Mesothelial cell of epicardium (in vitro differentiated cells): ENCODE measurements at regions not wholly inside any gene's neighbourhood (a gene's known extent, or its start where the extent isn't known, plus 50 kb on each side); places are given as distances from the start of the nearest gene placed in this dataset.
A peak's percentile ranks its signal among the peaks of the same experiment; 100 is the strongest.

Source experiments
- DNase-seq, 2 experiments: peaks; one replicate each; pipeline ENCODE4 v3.0.0; 2021; ENCODE audit warnings: low spot score in 2 of 2; ENCODE audit not compliant: unreplicated experiment in 2 of 2
- H3K27ac Mint-ChIP-seq: 2 replicates; pipeline ENCODE4 v1.8.0; 2021; ENCODE audit warnings: mixed read lengths
- H3K27me3 Mint-ChIP-seq: 2 replicates; pipeline ENCODE4 v1.8.0; 2021; ENCODE audit warnings: low read depth, mixed read lengths
- H3K36me3 Mint-ChIP-seq: 2 replicates; pipeline ENCODE4 v1.8.0; 2021; ENCODE audit warnings: mixed read lengths
- H3K4me1 Mint-ChIP-seq: 2 replicates; pipeline ENCODE4 v1.8.0; 2021; ENCODE audit warnings: mixed read lengths
- H3K4me3 Mint-ChIP-seq: 2 replicates; pipeline ENCODE4 v1.8.0; 2021; ENCODE audit warnings: mild to moderate bottlenecking, moderate library complexity, mixed read lengths
- H3K9me3 Mint-ChIP-seq: 2 replicates; pipeline ENCODE4 v1.8.0; 2021; ENCODE audit warnings: mixed read lengths
- TF ChIP-seq, protein P1 (sequence below): fragments of 200-600 bp; sonication (generic); IDR thresholded peaks from one replicate; pipeline ENCODE4 v1.5.0; 2021; ENCODE audit warnings: antibody characterized with exemption; ENCODE audit not compliant: unreplicated experiment

GRCh38 chr13:90443268-90443667, 904.2 kb upstream of the MIR17HG start:
- no peak for DNase-seq
- Mint-ChIP-seq H3K27me3 (no peaks in the 10 kb centered on the region), H3K4me3 (no peak overlapping the region), H3K27ac (no peak overlapping the region), H3K36me3 (no peaks in the 10 kb centered on the region), H3K9me3 (peaks cover 6% of the 10 kb centered on the region), H3K4me1 (peaks cover 15% of the 10 kb centered on the region)
- TF ChIP-seq, protein P1, sequence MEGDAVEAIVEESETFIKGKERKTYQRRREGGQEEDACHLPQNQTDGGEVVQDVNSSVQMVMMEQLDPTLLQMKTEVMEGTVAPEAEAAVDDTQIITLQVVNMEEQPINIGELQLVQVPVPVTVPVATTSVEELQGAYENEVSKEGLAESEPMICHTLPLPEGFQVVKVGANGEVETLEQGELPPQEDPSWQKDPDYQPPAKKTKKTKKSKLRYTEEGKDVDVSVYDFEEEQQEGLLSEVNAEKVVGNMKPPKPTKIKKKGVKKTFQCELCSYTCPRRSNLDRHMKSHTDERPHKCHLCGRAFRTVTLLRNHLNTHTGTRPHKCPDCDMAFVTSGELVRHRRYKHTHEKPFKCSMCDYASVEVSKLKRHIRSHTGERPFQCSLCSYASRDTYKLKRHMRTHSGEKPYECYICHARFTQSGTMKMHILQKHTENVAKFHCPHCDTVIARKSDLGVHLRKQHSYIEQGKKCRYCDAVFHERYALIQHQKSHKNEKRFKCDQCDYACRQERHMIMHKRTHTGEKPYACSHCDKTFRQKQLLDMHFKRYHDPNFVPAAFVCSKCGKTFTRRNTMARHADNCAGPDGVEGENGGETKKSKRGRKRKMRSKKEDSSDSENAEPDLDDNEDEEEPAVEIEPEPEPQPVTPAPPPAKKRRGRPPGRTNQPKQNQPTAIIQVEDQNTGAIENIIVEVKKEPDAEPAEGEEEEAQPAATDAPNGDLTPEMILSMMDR = no peak

- DNase-seq = no peak
- Mint-ChIP-seq H3K36me3 (no peaks in the 10 kb centered on the region), H3K9me3 (peaks cover 10% of the 10 kb centered on the region), H3K4me1 (peaks cover 11% of the 10 kb centered on the region), H3K27me3 (no peaks in the 10 kb centered on the region), H3K27ac (no peak overlapping the region), H3K4me3 (no peak overlapping the region)
- TF ChIP-seq, protein P1 = no peak
These were observed 903.3 kb upstream of the MIR17HG start for GRCh38 chr13:90444232-90444631.

GRCh38 chr13:90445179-90445578, 902.3 kb upstream of the MIR17HG start:
- TF ChIP-seq, protein P1 = no peak
- Mint-ChIP-seq H3K27ac (peak overlapping the region; percentile 87), H3K4me3 (no peak overlapping the region), H3K9me3 (peaks cover 10% of the 10 kb centered on the region), H3K36me3 (no peaks in the 10 kb centered on the region), H3K4me1 (peaks cover 11% of the 10 kb centered on the region), H3K27me3 (no peaks in the 10 kb centered on the region)
- no peak for DNase-seq

- H3K27ac Mint-ChIP-seq = no peak overlapping the region
- DNase-seq = no peak
- H3K27me3 Mint-ChIP-seq = no peaks in the 10 kb centered on the region
- no peak overlapping the region for H3K4me3 Mint-ChIP-seq
- peaks cover 10% of the 10 kb centered on the region for H3K9me3 Mint-ChIP-seq
- H3K4me1 Mint-ChIP-seq = peaks cover 11% of the 10 kb centered on the region
- no peaks in the 10 kb centered on the region for H3K36me3 Mint-ChIP-seq
- TF ChIP-seq, protein P1 = no peak
These were observed 900.3 kb upstream of the MIR17HG start for GRCh38 chr13:90447034-90447733.

DNA sequence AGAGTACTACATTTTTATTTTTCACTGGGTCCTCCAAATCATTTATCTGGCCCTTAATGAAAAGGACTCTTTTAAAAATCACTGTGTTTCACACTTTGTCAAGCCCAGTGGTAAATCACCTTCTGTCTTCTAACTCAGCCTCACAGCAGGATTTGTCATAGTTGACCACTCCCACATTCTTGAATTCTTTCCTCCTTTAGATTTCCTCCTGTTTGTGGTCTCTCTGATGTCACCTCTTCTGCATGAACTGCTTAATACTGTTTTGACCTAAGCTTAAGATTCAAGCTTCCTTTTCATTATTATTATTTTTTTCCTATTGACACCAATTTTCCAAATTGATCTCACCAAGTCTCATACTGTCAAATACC, 899.8 kb upstream of the MIR17HG start:
- H3K4me3 Mint-ChIP-seq = no peak overlapping the region
- no peak for DNase-seq
- H3K27me3 Mint-ChIP-seq = no peaks in the 10 kb centered on the region
- H3K4me1 Mint-ChIP-seq = peaks cover 11% of the 10 kb centered on the region
- H3K27ac Mint-ChIP-seq = no peak overlapping the region
- H3K36me3 Mint-ChIP-seq = no peaks in the 10 kb centered on the region
- TF ChIP-seq, protein P1 = no peak
- peaks cover 10% of the 10 kb centered on the region for H3K9me3 Mint-ChIP-seq
